GM23338 (cell line): ENCODE measurements at regions not wholly inside any gene's neighbourhood (a gene's known extent, or its start where the extent isn't known, plus 50 kb on each side); places are given as distances from the start of the nearest gene placed in this dataset.

ENCODE experiments used
- ATAC-seq: fragments of 200-7000 bp; cut with Tn5 transposase; 3 replicates; pipeline ENCODE4 v1.9.1; 2020
- DNase-seq: peaks from one replicate; pipeline ENCODE4 v3.0.0-alpha.2; 2015; ENCODE audit warnings: low spot score
- H2AFZ ChIP-seq: fragments of 200-600 bp; sonication (generic); 2 replicates; pipeline ENCODE4 v1.8.0; 2016; ENCODE audit warnings: antibody characterized with exemption, mild to moderate bottlenecking, moderate library complexity
- H3F3A ChIP-seq: fragments of 200-600 bp; sonication (generic); replicated peaks from 2 replicates; pipeline ENCODE4 v1.8.0; 2017; ENCODE audit warnings: antibody characterized with exemption, mixed run types, low read depth
- H3K27ac ChIP-seq: fragments of 200-600 bp; sonication (generic); 2 replicates; pipeline ENCODE4 v1.6.1; 2016; ENCODE audit warnings: low read depth
- H3K27me3 ChIP-seq: fragments of 200-600 bp; sonication (generic); 2 replicates; pipeline ENCODE4 v1.8.0; 2016; ENCODE audit warnings: mild to moderate bottlenecking, mixed run types, moderate library complexity; ENCODE audit not compliant: insufficient read depth
- H3K36me3 ChIP-seq: fragments of 200-600 bp; sonication (generic); 2 replicates; pipeline ENCODE4 v1.8.0; 2016; ENCODE audit warnings: mild to moderate bottlenecking; ENCODE audit not compliant: insufficient read depth
- H3K4me1 ChIP-seq: fragments of 200-600 bp; sonication (generic); 2 replicates; pipeline ENCODE4 v1.8.0; 2016; ENCODE audit warnings: mild to moderate bottlenecking, moderate library complexity; ENCODE audit not compliant: insufficient read depth
- H3K4me2 ChIP-seq: fragments of 200-600 bp; sonication (generic); 2 replicates; pipeline ENCODE4 v1.7.1; 2017; ENCODE audit warnings: mixed run types
- H3K4me3 ChIP-seq: fragments of 200-600 bp; sonication (generic); 2 replicates; pipeline ENCODE4 v1.6.1; 2016; ENCODE audit warnings: mixed run types
- H3K79me2 ChIP-seq: fragments of 200-600 bp; sonication (generic); replicated peaks from 2 replicates; pipeline ENCODE4 v1.8.0; 2017; ENCODE audit warnings: mild to moderate bottlenecking; ENCODE audit not compliant: insufficient read depth
- H3K9me2 ChIP-seq: fragments of 200-600 bp; sonication (generic); 2 replicates; pipeline ENCODE4 v1.8.0; 2017; ENCODE audit not compliant: insufficient read depth
- H4K20me1 ChIP-seq: fragments of 200-600 bp; sonication (generic); replicated peaks from 2 replicates; pipeline ENCODE4 v1.8.0; 2017; ENCODE audit warnings: mild to moderate bottlenecking; ENCODE audit not compliant: insufficient read depth
- H3K27ac Mint-ChIP-seq: 2 replicates; pipeline ENCODE4 v1.8.0; 2020; ENCODE audit warnings: inconsistent platforms, mild to moderate bottlenecking, moderate library complexity, mixed read lengths
- H3K27me3 Mint-ChIP-seq: 3 replicates; pipeline ENCODE4 v1.8.0; 2022; ENCODE audit warnings: low read depth, mild to moderate bottlenecking, moderate library complexity, mixed read lengths, inconsistent platforms; ENCODE audit not compliant: insufficient read depth, poor library complexity
- H3K36me3 Mint-ChIP-seq: 3 replicates; pipeline ENCODE4 v1.8.0; 2021; ENCODE audit warnings: low read depth, mild to moderate bottlenecking, inconsistent platforms, moderate library complexity, mixed read lengths
- H3K4me1 Mint-ChIP-seq: 3 replicates; pipeline ENCODE4 v1.8.0; 2020; ENCODE audit warnings: mild to moderate bottlenecking, inconsistent platforms, mixed read lengths
- H3K4me3 Mint-ChIP-seq: 3 replicates; pipeline ENCODE4 v1.8.0; 2021; ENCODE audit warnings: moderate library complexity, mild to moderate bottlenecking, inconsistent platforms, mixed read lengths
- H3K9me3 Mint-ChIP-seq: 3 replicates; pipeline ENCODE4 v1.8.0; 2020; ENCODE audit warnings: moderate library complexity, mild to moderate bottlenecking, inconsistent platforms, mixed read lengths
- CREB1 ChIP-seq: fragments of 250-450 bp; sonication (Bioruptor Pico); IDR thresholded peaks from 2 replicates; pipeline ENCODE4 v1.5.0; 2020; ENCODE audit warnings: low read depth, mild to moderate bottlenecking, moderate library complexity
- CTCF ChIP-seq, 2 experiments: fragments of 200-600 bp in 1 of 2; sonication (generic) in 1 of 2; conservative IDR thresholded peaks; 2 replicates each; pipeline versions ENCODE4 v1.5.1 to v1.6.1; 2016 to 2017; ENCODE audit warnings: antibody characterized with exemption in 2 of 2, low read depth in 2 of 2, mild to moderate bottlenecking in 2 of 2, moderate library complexity in 1 of 2
- ETS1 ChIP-seq: IDR thresholded peaks from 2 replicates; pipeline ENCODE4 v1.6.1; 2016; ENCODE audit warnings: antibody characterized with exemption
- EZH2 ChIP-seq: fragments of 200-600 bp; sonication (generic); IDR thresholded peaks from one replicate; pipeline ENCODE4 v1.8.0; 2017; ENCODE audit warnings: antibody characterized with exemption, mild to moderate bottlenecking, low read depth; ENCODE audit not compliant: unreplicated experiment
- EZH2phosphoT487 ChIP-seq: fragments of 200-600 bp; sonication (generic); IDR thresholded peaks from one replicate; pipeline ENCODE4 v1.8.1; 2018; ENCODE audit warnings: antibody characterized with exemption; ENCODE audit not compliant: unreplicated experiment
- JUNB ChIP-seq: IDR thresholded peaks from one replicate; pipeline ENCODE4 v1.6.1; 2016; ENCODE audit warnings: antibody characterized with exemption; ENCODE audit not compliant: unreplicated experiment
- NANOG ChIP-seq: IDR thresholded peaks from 2 replicates; pipeline ENCODE4 v1.6.1; 2016; ENCODE audit warnings: antibody characterized with exemption, borderline replicate concordance
- POLR2AphosphoS5 ChIP-seq: IDR thresholded peaks from 2 replicates; pipeline ENCODE4 v1.6.1; 2016; ENCODE audit warnings: antibody characterized with exemption, low read depth
- REST ChIP-seq: IDR thresholded peaks from one replicate; pipeline ENCODE4 v1.6.1; 2018; ENCODE audit warnings: antibody characterized with exemption; ENCODE audit not compliant: unreplicated experiment
- STAT1 ChIP-seq: IDR thresholded peaks from one replicate; pipeline ENCODE4 v1.6.1; 2016; ENCODE audit warnings: antibody characterized with exemption; ENCODE audit not compliant: unreplicated experiment
- ZNF114 ChIP-seq: fragments of 250-450 bp; sonication (Bioruptor Pico); IDR thresholded peaks from 2 replicates; pipeline ENCODE4 v1.5.0; 2020; ENCODE audit warnings: mild to moderate bottlenecking, moderate library complexity
- ZNF331 ChIP-seq: fragments of 250-450 bp; sonication (Bioruptor Pico); IDR thresholded peaks from 2 replicates; pipeline ENCODE4 v1.5.0; 2020; ENCODE audit warnings: low read depth, mild to moderate bottlenecking, moderate library complexity
- ZNF462 ChIP-seq: fragments of 250-450 bp; sonication (Bioruptor Pico); IDR thresholded peaks from 2 replicates; pipeline ENCODE4 v1.5.0; 2020; ENCODE audit warnings: mild to moderate bottlenecking, moderate library complexity

GRCh38 chr4:186954956-186955355 is 231.3 kb upstream of the FAT1 start:
- Histone ChIP-seq H3K27ac (no peak overlapping the region), H2AFZ (no peak overlapping the region), H3F3A (no peaks in the 10 kb centered on the region), H3K27me3 (no peaks in the 10 kb centered on the region), H3K9me2 (no peaks in the 10 kb centered on the region), H3K4me3 (no peak overlapping the region), H4K20me1 (no peaks in the 10 kb centered on the region), H3K4me1 (no peaks in the 10 kb centered on the region), H3K36me3 (no peaks in the 10 kb centered on the region), H3K79me2 (no peaks in the 10 kb centered on the region), H3K4me2 (no peak overlapping the region)
- DNase-seq (no peak), ATAC-seq (no peak)
- peaks cover 3% of the 10 kb centered on the region for H3K27me3 Mint-ChIP-seq
- TF ChIP-seq CREB1 (no peak), STAT1 (no peak), NANOG (no peak), EZH2 (no peak), ETS1 (no peak), JUNB (no peak), ZNF331 (no peak), EZH2phosphoT487 (no peak), ZNF114 (CRISPR knock-in tag) (no peak), POLR2AphosphoS5 (no peak), ZNF462 (CRISPR knock-in tag) (no peak), CTCF (conservative IDR thresholded peaks at IDR 0.05; ENCODE audit: low read depth in 2 of 2) (no peak), REST (no peak)
- H3K36me3 Mint-ChIP-seq, result peaks cover 4% of the 10 kb centered on the region; the same call in 1 of the 3 replicates
- H3K9me3 Mint-ChIP-seq, result 0 out of 3 replicates have a peak, but pooled peaks cover 3% of the 10 kb centered on the region
- no peaks in the 10 kb centered on the region; the same call in 2 of the 3 replicates for H3K4me1 Mint-ChIP-seq
- H3K4me3 Mint-ChIP-seq, result no peak overlapping the region
- H3K27ac Mint-ChIP-seq, result no peak overlapping the region
